ENCODE measurements at regions not wholly inside any gene's neighbourhood (a gene's known extent, or its start where the extent isn't known, plus 50 kb on each side); places are given as distances from the start of the nearest gene placed in this dataset.

GRCh38 chr10:78502210-78502936, 468.7 kb downstream of the RPS24 start:
- no peak for DNase-seq

GRCh38 chr10:78504181-78504580, 470.5 kb downstream of the RPS24 start:
- no peak for DNase-seq

- no peak for DNase-seq
These were observed 472.0 kb downstream of the RPS24 start for GRCh38 chr10:78505657-78506056.

- no peak for DNase-seq
These were observed 473.0 kb downstream of the RPS24 start for GRCh38 chr10:78506614-78507013.

GRCh38 chr10:78507510-78508160, 474.0 kb downstream of the RPS24 start:
- no peak for DNase-seq

- DNase-seq, result no peak
These were observed 475.5 kb downstream of the RPS24 start for GRCh38 chr10:78508955-78509748.

GRCh38 chr10:78510566-78511323, 477.1 kb downstream of the RPS24 start:
- no peak for DNase-seq

GRCh38 chr10:78511324-78512204, 477.9 kb downstream of the RPS24 start:
- DNase-seq, result no peak

- no peak for DNase-seq
These were observed 478.5 kb downstream of the RPS24 start for GRCh38 chr10:78512205-78512550.

GRCh38 chr10:78513330-78513729, 479.7 kb downstream of the RPS24 start:
- no peak for DNase-seq

- DNase-seq, result no peak
These were observed 480.3 kb downstream of the RPS24 start for GRCh38 chr10:78513986-78514385.

- DNase-seq, result no peak
These were observed 480.8 kb downstream of the RPS24 start for GRCh38 chr10:78514459-78514858.

GRCh38 chr10:78515038-78515872, 481.6 kb downstream of the RPS24 start:
- DNase-seq, result no peak

- DNase-seq, result no peak
These were observed 482.1 kb downstream of the RPS24 start for GRCh38 chr10:78515873-78516153.

GRCh38 chr10:78516236-78516635, 482.6 kb downstream of the RPS24 start:
- DNase-seq, result no peak

- DNase-seq, result no peak
These were observed 483.1 kb downstream of the RPS24 start for GRCh38 chr10:78516756-78517155.

- no peak for DNase-seq
These were observed 484.6 kb downstream of the RPS24 start for GRCh38 chr10:78518224-78518623.

GRCh38 chr10:78520737-78521430, 487.2 kb downstream of the RPS24 start:
- no peak for DNase-seq

GRCh38 chr10:78523453-78523852, 489.8 kb downstream of the RPS24 start:
- DNase-seq, result no peak

- no peak for DNase-seq
These were observed 490.7 kb downstream of the RPS24 start for GRCh38 chr10:78524342-78524741.

- DNase-seq, result peak; percentile 87
These were observed 491.3 kb downstream of the RPS24 start for GRCh38 chr10:78524941-78525340.
